ENCODE measurements at regions not wholly inside any gene's neighbourhood (a gene's known extent, or its start where the extent isn't known, plus 50 kb on each side); places are given as distances from the start of the nearest gene placed in this dataset.

DNA sequence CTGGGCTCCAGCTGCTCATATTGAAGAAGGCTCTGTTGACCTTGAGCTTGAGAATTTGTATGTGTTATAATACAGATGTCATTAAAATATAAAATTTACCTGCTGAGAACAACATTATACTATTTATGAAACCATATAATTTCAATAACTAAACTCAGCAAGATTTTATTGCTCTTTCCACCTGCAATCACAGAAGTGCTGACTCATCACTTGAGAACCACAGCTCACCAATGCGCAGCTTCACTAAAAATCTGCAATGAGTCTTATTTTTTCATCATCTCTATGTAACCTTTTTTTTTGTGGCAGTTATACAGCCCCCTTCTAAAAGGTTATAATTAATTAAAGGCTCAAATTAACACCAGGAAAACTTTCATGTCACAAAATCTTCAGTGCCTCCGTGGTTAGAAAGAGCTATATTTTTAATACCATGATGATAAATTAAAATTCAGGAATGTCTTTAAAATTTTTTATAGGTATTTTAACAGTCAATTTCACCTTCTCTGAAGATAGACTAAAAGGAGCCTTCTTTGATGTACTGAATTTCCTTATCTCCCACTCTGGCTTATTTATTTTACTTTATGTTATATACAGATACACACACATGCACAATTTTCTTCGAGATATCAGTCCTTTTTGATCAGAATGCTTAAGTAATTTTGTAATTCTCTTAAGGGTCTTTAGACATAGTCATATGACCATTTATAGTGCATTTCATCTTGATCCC is 102.7 kb downstream of the EVX1 start:
- TF ChIP-seq CTCF (IDR thresholded peaks at IDR 0.05) (no peak), POLR2A (IDR thresholded peaks at IDR 0.05) (no peak)

All from adrenal gland (tissue), 5 donors.